Skin epidermis (tissue), 12 donors: ENCODE measurements at regions not wholly inside any gene's neighbourhood (a gene's known extent, or its start where the extent isn't known, plus 50 kb on each side); places are given as distances from the start of the nearest gene placed in this dataset.

Source experiments
- H3K27ac ChIP-seq, 21 experiments: fragments of 200-600 bp; sonication (generic) in 11 of 21; one replicate each; pipeline ENCODE4 v1.5.0; 2020; ENCODE audit warnings: mild to moderate bottlenecking in 3 of 21, inconsistent platforms in 2 of 21, moderate library complexity in 2 of 21
- H3K4me3 ChIP-seq, 7 experiments: fragments of 200-600 bp; sonication (generic) in 2 of 7; one replicate each; pipeline ENCODE4 v1.5.0; 2020; ENCODE audit warnings: inconsistent platforms in 2 of 7, mild to moderate bottlenecking in 2 of 7, moderate library complexity in 1 of 7

GRCh38 chr15:27673766-27674445 lies 425.2 kb downstream of the OCA2 start:
- Histone ChIP-seq H3K27ac (no peak overlapping the region), H3K4me3 (no peak overlapping the region)

- Histone ChIP-seq H3K27ac (no peak overlapping the region), H3K4me3 (no peak overlapping the region)
Observed at GRCh38 chr15:27672537-27672936, 426.6 kb downstream of the OCA2 start.

- H3K4me3 ChIP-seq: no peak overlapping the region
- H3K27ac ChIP-seq: no peak overlapping the region
Observed at GRCh38 chr15:27671819-27672437, 427.2 kb downstream of the OCA2 start.

- Histone ChIP-seq H3K4me3 (no peak overlapping the region), H3K27ac (no peak overlapping the region)
Observed at GRCh38 chr15:27670486-27671209, 428.5 kb downstream of the OCA2 start.

GRCh38 chr15:27669641-27670040 lies 429.5 kb downstream of the OCA2 start:
- no peak overlapping the region for H3K27ac ChIP-seq
- no peak overlapping the region for H3K4me3 ChIP-seq

GRCh38 chr15:27668471-27669220 lies 430.5 kb downstream of the OCA2 start:
- Histone ChIP-seq H3K4me3 (no peak overlapping the region), H3K27ac (no peak overlapping the region)

GRCh38 chr15:27665002-27665401 lies 434.1 kb downstream of the OCA2 start:
- Histone ChIP-seq H3K27ac (no peak overlapping the region), H3K4me3 (no peak overlapping the region)

- Histone ChIP-seq H3K4me3 (no peak overlapping the region), H3K27ac (no peak overlapping the region)
Observed at GRCh38 chr15:27662892-27663291, 436.2 kb downstream of the OCA2 start.

- no peak overlapping the region for H3K4me3 ChIP-seq
- H3K27ac ChIP-seq: no peak overlapping the region
Observed at GRCh38 chr15:27660676-27661075, 438.4 kb downstream of the OCA2 start.

- no peak overlapping the region for H3K27ac ChIP-seq
Observed at GRCh38 chr15:27656296-27656987, 442.7 kb downstream of the OCA2 start.

GRCh38 chr15:27655056-27655455 lies 444.1 kb downstream of the OCA2 start:
- H3K27ac ChIP-seq: no peak overlapping the region
- H3K4me3 ChIP-seq: no peak overlapping the region

More at GRCh38 chr15:27656296-27656987, 442.7 kb downstream of the OCA2 start:
- no peak overlapping the region for H3K4me3 ChIP-seq

GRCh38 chr15:27650244-27650643 lies 448.9 kb downstream of the OCA2 start:
- no peak overlapping the region for H3K4me3 ChIP-seq

GRCh38 chr15:27648359-27648758 lies 450.8 kb downstream of the OCA2 start:
- no peak overlapping the region for H3K4me3 ChIP-seq
- H3K27ac ChIP-seq: no peak overlapping the region

More at GRCh38 chr15:27650244-27650643, 448.9 kb downstream of the OCA2 start:
- H3K27ac ChIP-seq: no peak overlapping the region

- H3K4me3 ChIP-seq: no peak overlapping the region
- no peak overlapping the region for H3K27ac ChIP-seq
Observed at GRCh38 chr15:27646531-27646930, 452.6 kb downstream of the OCA2 start.

- Histone ChIP-seq H3K4me3 (no peak overlapping the region), H3K27ac (no peak overlapping the region)
Observed at GRCh38 chr15:27645672-27646071, 453.4 kb downstream of the OCA2 start.

GRCh38 chr15:27642981-27643380 lies 456.1 kb downstream of the OCA2 start:
- H3K4me3 ChIP-seq: no peak overlapping the region

GRCh38 chr15:27639595-27639994 lies 459.5 kb downstream of the OCA2 start:
- Histone ChIP-seq H3K4me3 (no peak overlapping the region), H3K27ac (no peak overlapping the region)

More at GRCh38 chr15:27642981-27643380, 456.1 kb downstream of the OCA2 start:
- H3K27ac ChIP-seq: no peak overlapping the region

- H3K27ac ChIP-seq: no peak overlapping the region
- no peak overlapping the region for H3K4me3 ChIP-seq
Observed at GRCh38 chr15:27638958-27639357, 460.2 kb downstream of the OCA2 start.

- no peak overlapping the region for H3K27ac ChIP-seq
- no peak overlapping the region for H3K4me3 ChIP-seq
Observed at GRCh38 chr15:27635916-27636315, 463.2 kb downstream of the OCA2 start.

GRCh38 chr15:27628486-27628885 lies 470.6 kb downstream of the OCA2 start:
- Histone ChIP-seq H3K27ac (no peak overlapping the region), H3K4me3 (no peak overlapping the region)
